ENCODE measurements at regions not wholly inside any gene's neighbourhood (a gene's known extent, or its start where the extent isn't known, plus 50 kb on each side); places are given as distances from the start of the nearest gene placed in this dataset.

DNA sequence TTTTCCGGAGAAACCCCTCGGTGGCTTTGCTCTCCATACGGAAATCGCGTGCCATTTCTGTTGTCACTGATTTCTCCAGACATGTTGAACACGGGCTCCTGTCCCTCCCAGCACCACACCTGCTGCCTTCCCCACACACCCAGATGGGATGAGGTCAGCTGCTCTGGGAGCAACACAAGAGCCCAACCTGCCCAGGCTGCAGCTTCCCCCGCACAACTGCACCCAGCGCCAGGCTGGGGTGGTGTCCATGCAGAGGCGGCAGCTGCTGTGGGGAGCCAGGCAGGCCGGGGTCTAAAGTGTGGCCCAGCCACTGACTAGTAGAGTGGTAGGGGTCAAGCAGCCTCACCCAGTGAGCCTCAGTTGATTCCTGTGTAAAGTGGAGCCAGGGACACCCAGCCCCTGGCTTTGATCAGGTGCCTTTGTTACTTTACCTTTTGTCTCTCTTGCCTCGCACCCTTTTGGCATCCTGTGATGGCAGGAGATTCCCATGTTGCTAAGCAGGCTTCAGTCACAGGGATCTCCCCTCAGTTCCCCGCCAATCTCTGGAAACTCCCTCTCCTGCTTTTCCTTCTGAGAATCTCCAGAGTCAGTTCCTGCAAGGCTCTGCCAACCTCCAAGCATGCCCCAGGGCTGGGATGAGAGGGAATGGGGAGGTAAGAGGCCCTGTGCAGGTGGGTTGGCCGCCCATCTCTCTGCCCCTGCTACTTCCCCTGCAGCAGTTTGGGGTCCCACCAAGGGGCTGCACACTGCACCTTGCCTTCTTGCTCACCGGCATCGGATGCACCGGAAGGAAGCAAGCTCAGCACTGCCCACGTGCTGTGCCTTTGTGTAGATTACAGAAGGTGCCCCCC, 91.8 kb upstream of the ALDH1A3 start:
- no peaks in the 10 kb centered on the region for H3K4me1 ChIP-seq
- no peaks in the 10 kb centered on the region for H3K36me3 ChIP-seq
- TF ChIP-seq CTCF (IDR thresholded peaks at IDR 0.05): no peak
- H3K4me3 ChIP-seq: no peak overlapping the region
- 77 to 80% methylated on average over 17 of the region's 17 CpGs for WGBS, 2 donors
- no peaks in the 10 kb centered on the region for H3K27me3 ChIP-seq
- H3K27ac ChIP-seq: no peak overlapping the region
- no peaks in the 10 kb centered on the region for H3K9me3 ChIP-seq
- no peak for DNase-seq (ENCODE audit: low spot score in 2 of 2)

DNA sequence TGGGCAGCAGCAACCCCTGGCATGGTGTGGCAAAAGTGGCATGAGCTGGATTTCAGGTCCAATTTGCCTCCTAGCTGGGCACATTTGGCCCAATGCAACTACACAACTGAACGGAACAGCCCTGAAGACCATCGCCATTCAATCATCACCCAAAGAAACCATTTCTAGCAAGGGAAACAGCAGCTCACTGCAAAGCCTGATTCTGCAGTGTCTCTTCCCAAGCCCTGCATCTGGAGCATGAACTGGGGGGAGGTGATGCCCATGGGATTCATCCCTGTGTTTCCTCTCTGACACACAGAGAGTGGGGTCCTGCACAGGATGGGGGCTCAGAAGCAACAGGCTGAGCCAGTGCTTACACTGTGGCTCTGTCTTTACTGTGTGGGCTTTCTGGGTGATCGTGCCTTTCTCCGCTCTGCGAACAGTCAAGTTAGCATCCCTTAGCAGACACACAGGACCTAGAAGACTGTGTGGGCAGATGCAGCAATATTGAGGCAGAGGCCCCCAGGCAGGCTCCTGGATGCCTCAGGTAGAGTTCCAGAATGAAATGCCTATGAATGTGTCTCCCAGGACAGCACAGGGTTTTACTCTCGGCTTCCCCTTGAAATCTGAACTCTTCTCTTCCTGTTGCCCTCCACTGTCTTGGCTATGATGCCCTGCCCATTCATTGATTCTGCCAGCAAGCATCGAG, 91.1 kb upstream of the ALDH1A3 start:
- 86 to 88% methylated on average over 7 of the region's 7 CpGs for WGBS, 2 donors
- no peaks in the 10 kb centered on the region for H3K4me1 ChIP-seq
- no peak for DNase-seq (ENCODE audit: low spot score in 2 of 2)

DNA sequence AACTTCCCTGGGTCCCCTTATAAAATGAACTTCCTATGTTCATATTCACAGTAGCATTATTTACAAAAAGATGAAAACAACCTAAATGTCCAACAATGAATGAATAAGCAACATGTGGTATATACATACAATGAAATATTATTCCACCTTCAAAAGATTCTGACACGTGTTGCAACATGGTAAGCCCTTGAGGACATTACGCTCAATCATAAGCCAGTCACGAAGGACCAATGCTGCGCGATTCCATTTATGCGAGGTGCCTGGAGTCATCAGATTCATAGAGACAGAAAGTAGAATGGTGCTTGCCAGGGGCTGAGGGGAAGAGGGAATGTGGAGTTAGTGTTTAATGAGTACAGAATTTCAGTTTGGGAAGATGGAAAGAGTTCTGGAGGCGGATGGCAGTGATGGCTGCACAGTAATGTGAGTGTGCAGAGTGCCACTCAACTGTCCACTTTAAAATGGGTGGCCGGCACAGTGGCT, 88.8 kb upstream of the ALDH1A3 start:
- H3K9me3 ChIP-seq: peaks cover 0 to 5% (median under 1%) of the 10 kb centered on the region in 4 donors
- no peaks in the 10 kb centered on the region for H3K36me3 ChIP-seq
- H3K27me3 ChIP-seq: no peaks in the 10 kb centered on the region
- 93% methylated on average over 8 of the region's 8 CpGs for WGBS, 2 donors
- no peak overlapping the region for H3K27ac ChIP-seq
- TF ChIP-seq CTCF (IDR thresholded peaks at IDR 0.05): no peak
- no peak for TF ChIP-seq POLR2A (IDR thresholded peaks at IDR 0.05)
- TF ChIP-seq EP300 (IDR thresholded peaks at IDR 0.05): no peak
- DNase-seq (ENCODE audit: low spot score in 2 of 2): no peak
- H3K4me1 ChIP-seq: no peaks in the 10 kb centered on the region
- no peak overlapping the region for H3K4me3 ChIP-seq

More for the DNA sequence above, 91.1 kb upstream of the ALDH1A3 start:
- H3K27ac ChIP-seq: no peak overlapping the region
- H3K4me3 ChIP-seq: no peak overlapping the region
- no peaks in the 10 kb centered on the region for H3K36me3 ChIP-seq
- no peak for TF ChIP-seq CTCF (IDR thresholded peaks at IDR 0.05)
- TF ChIP-seq EP300 (IDR thresholded peaks at IDR 0.05): no peak
- TF ChIP-seq POLR2A (IDR thresholded peaks at IDR 0.05): no peak
- no peaks in the 10 kb centered on the region for H3K27me3 ChIP-seq
- H3K9me3 ChIP-seq: no peaks in the 10 kb centered on the region

DNA sequence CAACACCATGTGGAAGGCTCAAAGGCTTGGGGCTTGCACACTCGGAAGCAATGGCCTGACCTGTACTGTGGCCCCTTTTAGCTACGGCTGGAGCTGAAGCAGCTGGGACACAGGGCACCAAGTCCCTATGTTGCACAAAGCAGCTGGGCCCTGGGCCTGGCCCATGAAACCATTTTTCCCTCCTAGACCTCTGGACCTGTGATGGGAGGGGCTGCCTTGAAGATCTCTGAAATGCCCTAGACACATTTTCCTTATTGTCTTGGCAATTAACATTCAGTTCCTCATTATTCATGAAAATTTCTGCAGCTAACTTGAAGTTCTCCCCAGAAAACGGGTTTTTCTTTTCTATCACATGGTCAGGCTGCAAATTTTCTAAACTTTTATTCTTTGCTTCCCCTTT, 85.6 kb upstream of the ALDH1A3 start:
- no peaks in the 10 kb centered on the region for H3K27me3 ChIP-seq
- DNase-seq (ENCODE audit: low spot score in 2 of 2): no peak
- peaks cover 0 to 18% (median 4%) of the 10 kb centered on the region in 4 donors for H3K9me3 ChIP-seq
- WGBS, 2 donors: 78 to 85% methylated on average over 3 of the region's 3 CpGs
- no peak overlapping the region for H3K4me3 ChIP-seq
- H3K36me3 ChIP-seq: no peaks in the 10 kb centered on the region
- TF ChIP-seq CTCF (IDR thresholded peaks at IDR 0.05) (no peak), EP300 (IDR thresholded peaks at IDR 0.05) (no peak), POLR2A (IDR thresholded peaks at IDR 0.05) (no peak)
- H3K4me1 ChIP-seq: no peaks in the 10 kb centered on the region
- H3K27ac ChIP-seq: no peak overlapping the region
